ENCODE measurements at regions not wholly inside any gene's neighbourhood (a gene's known extent, or its start where the extent isn't known, plus 50 kb on each side); places are given as distances from the start of the nearest gene placed in this dataset.

GRCh38 chr5:68033961-68034571, 181.5 kb upstream of the PIK3R1 start:
- no peak for TF ChIP-seq CTCF (IDR thresholded peaks at IDR 0.05)
- TF ChIP-seq EZH2 (IDR thresholded peaks at IDR 0.05) = no peak
- no peak for TF ChIP-seq EZH2phosphoT487 (IDR thresholded peaks at IDR 0.05)

All from neural progenitor cell (in vitro differentiated cells).